ENCODE measurements at regions not wholly inside any gene's neighbourhood (a gene's known extent, or its start where the extent isn't known, plus 50 kb on each side); places are given as distances from the start of the nearest gene placed in this dataset.

- DNase-seq (ENCODE audit: low read depth), result no peak
These were observed 923.3 kb downstream of the FAT4 start for GRCh38 chr4:126238013-126238412.

- DNase-seq (ENCODE audit: low read depth), result no peak
These were observed 926.9 kb downstream of the FAT4 start for GRCh38 chr4:126241634-126242033.

- DNase-seq (ENCODE audit: low read depth), result no peak
These were observed 928.1 kb downstream of the FAT4 start for GRCh38 chr4:126242679-126243390.

- no peak for DNase-seq (ENCODE audit: low read depth)
These were observed 932.7 kb downstream of the FAT4 start for GRCh38 chr4:126247409-126247808.

GRCh38 chr4:126250006-126250405, 935.3 kb downstream of the FAT4 start:
- DNase-seq (ENCODE audit: low read depth), result no peak

GRCh38 chr4:126251169-126251568, 936.4 kb downstream of the FAT4 start:
- DNase-seq (ENCODE audit: low read depth), result no peak

- no peak for DNase-seq (ENCODE audit: low read depth)
These were observed 947.9 kb downstream of the FAT4 start for GRCh38 chr4:126262665-126263064.

GRCh38 chr4:126264839-126265238, 950.1 kb downstream of the FAT4 start:
- no peak for DNase-seq (ENCODE audit: low read depth)

GRCh38 chr4:126265888-126266287, 951.1 kb downstream of the FAT4 start:
- DNase-seq (ENCODE audit: low read depth), result no peak

GRCh38 chr4:126267689-126268088, 952.9 kb downstream of the FAT4 start:
- peak; percentile 45 for DNase-seq (ENCODE audit: low read depth)

- no peak for DNase-seq (ENCODE audit: low read depth)
These were observed 953.4 kb downstream of the FAT4 start for GRCh38 chr4:126268106-126268505.

GRCh38 chr4:126269106-126269505, 954.4 kb downstream of the FAT4 start:
- no peak for DNase-seq (ENCODE audit: low read depth)

- no peak for DNase-seq (ENCODE audit: low read depth)
These were observed 956.5 kb downstream of the FAT4 start for GRCh38 chr4:126271292-126271691.

GRCh38 chr4:126273746-126274145, 959.0 kb downstream of the FAT4 start:
- DNase-seq (ENCODE audit: low read depth), result no peak

GRCh38 chr4:126291886-126292285, 977.1 kb downstream of the FAT4 start:
- DNase-seq (ENCODE audit: low read depth), result no peak

GRCh38 chr4:126298271-126298670, 983.5 kb downstream of the FAT4 start:
- DNase-seq (ENCODE audit: low read depth), result no peak

- DNase-seq (ENCODE audit: low read depth), result peak; percentile 3
These were observed 991.6 kb downstream of the FAT4 start for GRCh38 chr4:126306152-126306869.

- DNase-seq (ENCODE audit: low read depth), result no peak
These were observed 1003.6 kb downstream of the FAT4 start for GRCh38 chr4:126318376-126318775.

- no peak for DNase-seq (ENCODE audit: low read depth)
These were observed 1014.2 kb downstream of the FAT4 start for GRCh38 chr4:126328914-126329313.

- no peak for DNase-seq (ENCODE audit: low read depth)
These were observed 1023.8 kb downstream of the FAT4 start for GRCh38 chr4:126338548-126338947.

GRCh38 chr4:126341927-126342326, 1027.2 kb downstream of the FAT4 start:
- DNase-seq (ENCODE audit: low read depth), result no peak

- DNase-seq (ENCODE audit: low read depth), result no peak
These were observed 1029.7 kb downstream of the FAT4 start for GRCh38 chr4:126344472-126344871.

GRCh38 chr4:126346654-126347053, 1031.9 kb downstream of the FAT4 start:
- DNase-seq (ENCODE audit: low read depth), result no peak

GRCh38 chr4:126354784-126355183, 1040.0 kb downstream of the FAT4 start:
- DNase-seq (ENCODE audit: low read depth), result no peak

Measured in GM04504 (cell line).